Activated naive CD4-positive, alpha-beta T cell treated with anti-CD3 and anti-CD28 coated beads, Interleukin-2, amount 10 ng/mL, durations not matched to agents 7 days and 5 days (primary cell): ENCODE measurements at regions not wholly inside any gene's neighbourhood (a gene's known extent, or its start where the extent isn't known, plus 50 kb on each side); places are given as distances from the start of the nearest gene placed in this dataset.

ENCODE experiments used
- CTCF ChIA-PET: fragments of 350-600 bp; sonication (Branson Sonifier 250); formaldehyde crosslinking; loops from one replicate; lab custom pipeline; 2021; ENCODE audit warnings: antibody characterized with exemption; lab: Charles Lee
- DNase-seq: peaks from one replicate; pipeline ENCODE4 v3.0.0-alpha.2; 2020
- H3K27ac Mint-ChIP-seq: one replicate; pipeline ENCODE4 v1.8.0; 2021; ENCODE audit warnings: mild to moderate bottlenecking, moderate library complexity, mixed read lengths
- H3K27me3 Mint-ChIP-seq: one replicate; pipeline ENCODE4 v1.8.0; 2021; ENCODE audit warnings: mild to moderate bottlenecking, mixed read lengths
- H3K36me3 Mint-ChIP-seq: one replicate; pipeline ENCODE4 v1.8.0; 2021; ENCODE audit warnings: mixed read lengths
- H3K4me1 Mint-ChIP-seq: one replicate; pipeline ENCODE4 v1.8.0; 2021; ENCODE audit warnings: mixed read lengths
- H3K4me3 Mint-ChIP-seq: one replicate; pipeline ENCODE4 v1.8.0; 2021; ENCODE audit warnings: mild to moderate bottlenecking, moderate library complexity, mixed read lengths
- H3K9me3 Mint-ChIP-seq: one replicate; pipeline ENCODE4 v1.8.0; 2021; ENCODE audit warnings: mixed read lengths

DNA sequence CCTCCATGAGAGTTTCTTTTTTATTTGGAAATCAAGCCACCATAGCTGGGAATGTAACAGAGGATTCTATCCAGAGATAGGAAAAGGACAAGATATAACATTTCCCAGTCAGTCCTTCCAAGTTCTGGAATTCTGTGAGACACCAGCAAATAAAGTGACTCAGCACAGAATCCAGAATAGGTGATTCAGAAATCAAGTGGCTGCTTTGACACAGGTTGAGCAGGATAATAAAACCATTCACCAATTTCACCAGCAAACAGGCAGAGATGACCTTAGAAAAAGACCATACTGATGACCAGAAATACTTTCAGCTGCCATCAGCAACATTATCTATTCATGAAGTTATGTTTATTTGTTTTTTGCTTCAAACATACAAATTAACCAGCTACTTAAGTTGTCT lies 491.5 kb upstream of the TUSC1 start:
- CTCF ChIA-PET = no interaction called here
- Mint-ChIP-seq H3K4me1 (no peaks in the 10 kb centered on the region), H3K27me3 (no peaks in the 10 kb centered on the region), H3K4me3 (no peak overlapping the region), H3K9me3 (peaks cover 1% of the 10 kb centered on the region), H3K27ac (no peak overlapping the region), H3K36me3 (no peaks in the 10 kb centered on the region)
- no peak for DNase-seq

GRCh38 chr9:26166537-26166936 lies 488.3 kb upstream of the TUSC1 start:
- Mint-ChIP-seq H3K9me3 (no peaks in the 10 kb centered on the region), H3K4me3 (no peak overlapping the region), H3K36me3 (no peaks in the 10 kb centered on the region), H3K4me1 (no peaks in the 10 kb centered on the region), H3K27ac (no peak overlapping the region), H3K27me3 (no peaks in the 10 kb centered on the region)
- DNase-seq = no peak
- CTCF ChIA-PET = interaction anchor here (0.8 kb wide), 1 partner anchor 95 kb away, joined by 3 read pairs; no protein-coding TSS in a partner anchor

DNA sequence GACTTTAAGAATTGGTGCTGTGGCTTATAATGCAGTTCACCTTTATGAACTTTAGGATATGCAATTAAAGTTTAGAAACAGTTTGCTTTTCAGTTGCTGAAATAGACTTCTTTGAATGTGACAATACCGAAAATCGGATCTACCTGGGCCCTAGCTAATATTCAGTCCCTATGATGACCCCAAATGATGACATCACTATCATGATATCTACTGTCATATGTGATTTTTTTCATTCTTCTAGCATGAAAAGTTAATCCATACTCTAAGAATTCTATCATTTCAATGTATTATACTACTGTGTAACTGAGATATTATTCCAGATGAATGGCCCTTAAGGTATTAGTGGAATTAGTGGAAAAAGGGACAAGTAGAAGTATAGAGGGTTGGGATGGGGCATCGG lies 487.2 kb upstream of the TUSC1 start:
- H3K27ac Mint-ChIP-seq = no peak overlapping the region
- H3K9me3 Mint-ChIP-seq = peaks cover 4% of the 10 kb centered on the region
- no peaks in the 10 kb centered on the region for H3K4me1 Mint-ChIP-seq
- H3K4me3 Mint-ChIP-seq = no peak overlapping the region
- no peaks in the 10 kb centered on the region for H3K36me3 Mint-ChIP-seq
- DNase-seq = no peak
- no peaks in the 10 kb centered on the region for H3K27me3 Mint-ChIP-seq
- CTCF ChIA-PET = no interaction called here

GRCh38 chr9:26163931-26164330 lies 485.7 kb upstream of the TUSC1 start:
- no peaks in the 10 kb centered on the region for H3K36me3 Mint-ChIP-seq
- no peak overlapping the region for H3K4me3 Mint-ChIP-seq
- H3K27me3 Mint-ChIP-seq = no peaks in the 10 kb centered on the region
- H3K4me1 Mint-ChIP-seq = no peaks in the 10 kb centered on the region
- CTCF ChIA-PET = no interaction called here
- DNase-seq = no peak
- H3K9me3 Mint-ChIP-seq = peaks cover 12% of the 10 kb centered on the region
- H3K27ac Mint-ChIP-seq = no peak overlapping the region

- Mint-ChIP-seq H3K27ac (no peak overlapping the region), H3K9me3 (peaks cover 16% of the 10 kb centered on the region), H3K36me3 (no peaks in the 10 kb centered on the region), H3K4me1 (no peaks in the 10 kb centered on the region), H3K27me3 (no peaks in the 10 kb centered on the region), H3K4me3 (no peak overlapping the region)
- CTCF ChIA-PET = no interaction called here
- DNase-seq = no peak
Observed at GRCh38 chr9:26159575-26160392, 481.5 kb upstream of the TUSC1 start.

DNA sequence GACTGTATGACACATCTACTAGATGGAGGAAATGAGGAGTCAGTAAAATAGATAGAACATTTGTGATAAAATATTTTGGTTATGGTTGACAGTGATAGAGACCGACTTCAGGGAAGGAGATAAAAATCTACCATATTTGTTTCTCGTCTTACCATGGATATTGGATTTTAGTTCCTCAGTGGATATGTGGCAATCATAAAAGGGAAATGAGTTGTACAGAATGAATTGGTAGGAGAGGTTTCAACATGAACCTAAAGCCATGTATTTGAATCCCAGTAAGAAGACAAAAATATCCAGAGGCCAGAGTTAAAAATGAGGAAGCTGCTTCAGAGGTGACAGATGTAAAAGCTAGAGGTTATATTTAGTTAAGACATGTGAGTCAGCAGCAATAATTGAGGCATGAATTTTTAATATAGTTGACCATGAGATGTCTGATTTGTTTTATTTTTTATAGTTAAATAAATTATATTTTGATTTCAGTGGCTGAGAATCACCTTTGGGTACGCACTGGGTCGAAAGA lies 480.4 kb upstream of the TUSC1 start:
- no peak overlapping the region for H3K4me3 Mint-ChIP-seq
- H3K4me1 Mint-ChIP-seq = no peaks in the 10 kb centered on the region
- CTCF ChIA-PET = no interaction called here

GRCh38 chr9:26157411-26157810 lies 479.2 kb upstream of the TUSC1 start:
- Mint-ChIP-seq H3K36me3 (no peaks in the 10 kb centered on the region), H3K4me3 (no peak overlapping the region), H3K9me3 (peaks cover 16% of the 10 kb centered on the region), H3K27me3 (no peaks in the 10 kb centered on the region), H3K4me1 (no peaks in the 10 kb centered on the region), H3K27ac (no peak overlapping the region)
- no peak for DNase-seq
- CTCF ChIA-PET = no interaction called here

More for the DNA sequence above, 480.4 kb upstream of the TUSC1 start:
- no peak for DNase-seq
- Mint-ChIP-seq H3K36me3 (no peaks in the 10 kb centered on the region), H3K27ac (no peak overlapping the region), H3K27me3 (no peaks in the 10 kb centered on the region), H3K9me3 (peaks cover 16% of the 10 kb centered on the region)

DNA sequence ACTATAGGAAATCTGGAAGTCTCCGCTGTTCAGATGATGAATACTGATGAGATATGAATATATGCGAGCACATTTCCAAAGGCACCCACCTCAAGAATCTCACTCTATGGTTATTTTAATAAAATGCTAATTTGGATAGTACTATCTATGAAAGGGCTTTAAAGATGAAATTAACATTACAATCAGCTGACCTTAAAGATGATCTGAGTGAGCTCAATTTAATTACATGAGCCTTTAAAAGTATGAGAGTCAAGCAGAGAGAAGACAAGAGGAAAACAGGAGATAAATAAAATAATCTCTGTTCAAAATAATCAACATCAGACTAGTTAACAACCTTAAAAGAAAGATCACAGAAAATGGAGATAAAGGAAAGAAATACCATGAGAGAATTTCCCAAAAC lies 474.1 kb upstream of the TUSC1 start:
- CTCF ChIA-PET = no interaction called here

GRCh38 chr9:26148128-26148527 lies 469.9 kb upstream of the TUSC1 start:
- H3K27ac Mint-ChIP-seq = no peak overlapping the region
- H3K4me3 Mint-ChIP-seq = no peak overlapping the region
- CTCF ChIA-PET = no interaction called here
- no peaks in the 10 kb centered on the region for H3K4me1 Mint-ChIP-seq
- no peak for DNase-seq
- no peaks in the 10 kb centered on the region for H3K27me3 Mint-ChIP-seq
- peaks cover 1% of the 10 kb centered on the region for H3K9me3 Mint-ChIP-seq
- no peaks in the 10 kb centered on the region for H3K36me3 Mint-ChIP-seq

More for the DNA sequence above, 474.1 kb upstream of the TUSC1 start:
- Mint-ChIP-seq H3K9me3 (no peaks in the 10 kb centered on the region), H3K4me1 (no peaks in the 10 kb centered on the region), H3K36me3 (no peaks in the 10 kb centered on the region), H3K4me3 (no peak overlapping the region), H3K27ac (no peak overlapping the region), H3K27me3 (no peaks in the 10 kb centered on the region)
- no peak for DNase-seq

GRCh38 chr9:26145938-26146337 lies 467.7 kb upstream of the TUSC1 start:
- CTCF ChIA-PET = no interaction called here
- Mint-ChIP-seq H3K36me3 (no peaks in the 10 kb centered on the region), H3K27ac (no peak overlapping the region), H3K9me3 (peaks cover 1% of the 10 kb centered on the region), H3K4me1 (no peaks in the 10 kb centered on the region), H3K27me3 (no peaks in the 10 kb centered on the region), H3K4me3 (no peak overlapping the region)
- DNase-seq = no peak

- no peaks in the 10 kb centered on the region for H3K36me3 Mint-ChIP-seq
- CTCF ChIA-PET = no interaction called here
- H3K4me3 Mint-ChIP-seq = no peak overlapping the region
- H3K4me1 Mint-ChIP-seq = no peaks in the 10 kb centered on the region
- no peaks in the 10 kb centered on the region for H3K27me3 Mint-ChIP-seq
- H3K9me3 Mint-ChIP-seq = peaks cover 6% of the 10 kb centered on the region
- DNase-seq = no peak
- no peak overlapping the region for H3K27ac Mint-ChIP-seq
Observed at GRCh38 chr9:26142631-26143030, 464.4 kb upstream of the TUSC1 start.

- no peak overlapping the region for H3K27ac Mint-ChIP-seq
- H3K4me1 Mint-ChIP-seq = no peaks in the 10 kb centered on the region
- CTCF ChIA-PET = no interaction called here
- no peak for DNase-seq
- peaks cover 6% of the 10 kb centered on the region for H3K9me3 Mint-ChIP-seq
- H3K4me3 Mint-ChIP-seq = no peak overlapping the region
- H3K36me3 Mint-ChIP-seq = no peaks in the 10 kb centered on the region
- H3K27me3 Mint-ChIP-seq = no peaks in the 10 kb centered on the region
Observed at GRCh38 chr9:26142201-26142600, 464.0 kb upstream of the TUSC1 start.

DNA sequence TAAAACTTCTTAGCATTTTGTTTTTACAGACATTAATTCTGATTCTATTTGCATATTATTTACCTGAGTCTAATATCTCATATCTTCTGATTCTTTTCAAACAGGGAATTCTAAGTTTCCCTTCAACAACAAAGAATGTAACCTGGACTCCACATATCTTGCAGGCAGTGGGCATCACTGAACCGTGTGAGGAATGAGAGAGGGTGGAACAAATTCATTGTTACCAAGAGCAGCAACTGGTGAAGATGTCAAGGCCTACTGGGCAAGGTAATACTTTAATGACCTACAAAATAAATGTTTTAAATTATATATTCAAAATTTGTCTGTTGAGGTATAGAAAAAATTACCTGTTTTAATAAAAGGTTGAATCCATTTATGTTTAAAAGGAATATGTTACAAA lies 455.3 kb upstream of the TUSC1 start:
- Mint-ChIP-seq H3K27me3 (no peaks in the 10 kb centered on the region), H3K4me1 (no peaks in the 10 kb centered on the region), H3K36me3 (no peaks in the 10 kb centered on the region), H3K9me3 (peaks cover 1% of the 10 kb centered on the region), H3K27ac (no peak overlapping the region), H3K4me3 (no peak overlapping the region)
- DNase-seq = no peak
- CTCF ChIA-PET = no interaction called here

DNA sequence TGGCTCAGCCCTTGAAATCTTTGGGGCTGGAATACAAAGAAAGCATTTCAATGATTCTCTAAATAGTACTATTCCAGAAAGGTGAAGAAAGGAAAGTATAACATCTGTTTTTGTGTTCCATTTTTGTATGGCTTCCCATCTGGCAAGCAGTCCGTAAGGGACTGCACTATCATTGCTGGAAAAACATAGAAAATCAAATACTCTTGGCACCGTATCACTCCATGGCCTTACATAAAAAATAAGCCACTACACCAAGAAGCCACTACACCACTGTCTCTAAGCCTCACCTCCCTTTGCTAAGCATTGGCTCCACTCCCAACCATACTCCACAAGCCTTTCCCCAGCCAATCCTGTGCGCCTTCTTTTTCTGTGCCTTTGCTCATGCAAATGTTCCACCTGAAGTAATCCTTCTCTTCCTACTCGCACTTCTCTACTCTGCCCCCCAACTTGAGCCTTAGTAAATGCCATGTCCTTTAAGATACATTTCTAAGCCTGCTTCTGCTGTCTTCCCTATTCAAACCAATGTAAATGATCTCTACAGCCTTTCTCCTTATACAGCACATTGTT lies 454.6 kb upstream of the TUSC1 start:
- peaks cover 1% of the 10 kb centered on the region for H3K9me3 Mint-ChIP-seq
- DNase-seq = no peak
- CTCF ChIA-PET = no interaction called here
- H3K36me3 Mint-ChIP-seq = no peaks in the 10 kb centered on the region
- H3K4me1 Mint-ChIP-seq = no peaks in the 10 kb centered on the region
- H3K27ac Mint-ChIP-seq = no peak overlapping the region
- H3K4me3 Mint-ChIP-seq = no peak overlapping the region
- no peaks in the 10 kb centered on the region for H3K27me3 Mint-ChIP-seq

DNA sequence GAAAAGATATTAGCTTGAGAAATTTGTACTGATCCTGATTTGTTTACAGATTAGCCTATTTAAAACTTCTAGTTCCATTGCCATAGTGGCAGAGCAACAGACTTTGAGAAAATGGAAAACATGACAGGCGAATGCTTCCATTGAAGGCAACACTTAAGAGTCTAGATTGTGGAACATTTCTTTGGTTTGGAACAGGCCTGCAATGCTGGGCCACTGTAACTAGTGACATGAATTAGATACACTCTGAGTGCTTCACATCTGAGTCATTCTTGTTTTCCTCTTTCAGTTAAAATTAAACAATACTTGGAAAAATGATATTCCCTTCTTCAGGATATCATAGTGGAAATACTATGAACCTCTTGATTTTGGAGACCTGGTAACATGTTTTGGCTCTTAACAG lies 453.6 kb upstream of the TUSC1 start:
- no peak overlapping the region for H3K27ac Mint-ChIP-seq
- CTCF ChIA-PET = no interaction called here
- no peaks in the 10 kb centered on the region for H3K36me3 Mint-ChIP-seq
- DNase-seq = no peak
- H3K4me1 Mint-ChIP-seq = no peaks in the 10 kb centered on the region
- H3K27me3 Mint-ChIP-seq = no peaks in the 10 kb centered on the region
- H3K4me3 Mint-ChIP-seq = no peak overlapping the region
- peaks cover 1% of the 10 kb centered on the region for H3K9me3 Mint-ChIP-seq
